H1 (cell line): ENCODE measurements at regions not wholly inside any gene's neighbourhood (a gene's known extent, or its start where the extent isn't known, plus 50 kb on each side); places are given as distances from the start of the nearest gene placed in this dataset.

Experiments
- BACH1 ChIP-seq: IDR thresholded peaks from 2 replicates; pipeline ENCODE4 v1.6.1; 2012; ENCODE audit warnings: low read length, improper control_type of control experiment
- BCL11A ChIP-seq, 2 experiments: IDR thresholded peaks; one replicate each; pipeline ENCODE4 v1.6.1; 2011; ENCODE audit warnings: low read depth in 2 of 2, low read length in 2 of 2, mild to moderate bottlenecking in 2 of 2
- CBX8 ChIP-seq: fragments of 300-800, 300-1000 bp; sonication (generic); IDR thresholded peaks from 2 replicates; pipeline ENCODE4 v1.7.1; 2016; ENCODE audit warnings: low read depth, low read length, borderline replicate concordance
- CTCF ChIP-seq, 3 experiments: IDR thresholded peaks; 1 replicate in 2 of 3; 2 replicates in 1 of 3; pipeline versions ENCODE4 v1.5.1 to v1.6.1; 2011; ENCODE audit warnings: low read length in 3 of 3, mild to moderate bottlenecking in 3 of 3, inconsistent platforms in 2 of 3, low read depth in 1 of 3, moderate library complexity in 1 of 3; ENCODE audit not compliant: insufficient read depth in 1 of 3; ENCODE audit errors: control extremely low read depth in 1 of 3
- FOSL1 ChIP-seq: IDR thresholded peaks from 2 replicates; pipeline ENCODE4 v1.6.1; 2011; ENCODE audit warnings: mild to moderate bottlenecking, low read depth, low read length, moderate library complexity; ENCODE audit not compliant: insufficient read depth
- GTF2F1 ChIP-seq: IDR thresholded peaks from 2 replicates; pipeline ENCODE4 v1.6.1; 2012; ENCODE audit warnings: low read depth, low read length, improper control_type of control experiment, borderline replicate concordance
- HDAC6 ChIP-seq: IDR thresholded peaks from one replicate; pipeline ENCODE4 v1.7.1; 2012; ENCODE audit warnings: low read depth, mild to moderate bottlenecking, inconsistent platforms, low read length, moderate library complexity
- KDM1A ChIP-seq: fragments of 200-600, 300-600 bp; sonication (generic); IDR thresholded peaks from 2 replicates; pipeline ENCODE4 v1.7.1; 2016; ENCODE audit warnings: mild to moderate bottlenecking, low read length, borderline replicate concordance
- NANOG ChIP-seq: IDR thresholded peaks from 2 replicates; pipeline ENCODE4 v1.6.1; 2011; ENCODE audit warnings: low read length, low read depth, mild to moderate bottlenecking, inconsistent platforms; ENCODE audit not compliant: insufficient read depth, poor library complexity, severe bottlenecking
- NRF1 ChIP-seq: IDR thresholded peaks from 2 replicates; pipeline ENCODE4 v1.6.1; 2011; ENCODE audit warnings: mild to moderate bottlenecking, low read depth, low read length, improper control_type of control experiment
- PHF8 ChIP-seq: fragments of 200-600 bp; sonication (generic); conservative IDR thresholded peaks from 2 replicates; pipeline ENCODE4 v1.7.1; 2012; ENCODE audit warnings: low read depth, mild to moderate bottlenecking, inconsistent platforms, low read length, moderate library complexity
- POLR2A ChIP-seq, 2 experiments: IDR thresholded peaks; 1 replicate in 1 of 2; 2 replicates in 1 of 2; pipeline ENCODE4 v1.6.1; 2011; ENCODE audit warnings: low read depth in 2 of 2, low read length in 2 of 2, mild to moderate bottlenecking in 2 of 2; ENCODE audit errors: control extremely low read depth in 1 of 2
- POLR2AphosphoS5 ChIP-seq: IDR thresholded peaks from 2 replicates; pipeline ENCODE4 v1.6.1; 2011; ENCODE audit warnings: low read depth, low read length
- SRF ChIP-seq: IDR thresholded peaks from 2 replicates; pipeline ENCODE4 v1.6.1; 2011; ENCODE audit warnings: mild to moderate bottlenecking, low read depth, low read length, moderate library complexity
- TBP ChIP-seq: IDR thresholded peaks from 2 replicates; pipeline ENCODE4 v1.6.1; 2011; ENCODE audit warnings: low read depth, low read length, improper control_type of control experiment
- TF ChIP-seq, protein P1 (sequence below): IDR thresholded peaks from 2 replicates; pipeline ENCODE4 v1.6.1; 2012; ENCODE audit warnings: low read length, inconsistent platforms
- TF ChIP-seq, protein P2 (sequence below): IDR thresholded peaks from 2 replicates; pipeline ENCODE4 v1.6.1; 2011; ENCODE audit warnings: low read depth, mild to moderate bottlenecking, low read length; ENCODE audit not compliant: insufficient read depth

- TF ChIP-seq, protein P1, sequence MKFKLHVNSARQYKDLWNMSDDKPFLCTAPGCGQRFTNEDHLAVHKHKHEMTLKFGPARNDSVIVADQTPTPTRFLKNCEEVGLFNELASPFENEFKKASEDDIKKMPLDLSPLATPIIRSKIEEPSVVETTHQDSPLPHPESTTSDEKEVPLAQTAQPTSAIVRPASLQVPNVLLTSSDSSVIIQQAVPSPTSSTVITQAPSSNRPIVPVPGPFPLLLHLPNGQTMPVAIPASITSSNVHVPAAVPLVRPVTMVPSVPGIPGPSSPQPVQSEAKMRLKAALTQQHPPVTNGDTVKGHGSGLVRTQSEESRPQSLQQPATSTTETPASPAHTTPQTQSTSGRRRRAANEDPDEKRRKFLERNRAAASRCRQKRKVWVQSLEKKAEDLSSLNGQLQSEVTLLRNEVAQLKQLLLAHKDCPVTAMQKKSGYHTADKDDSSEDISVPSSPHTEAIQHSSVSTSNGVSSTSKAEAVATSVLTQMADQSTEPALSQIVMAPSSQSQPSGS, result no peak
- TF ChIP-seq BACH1 (no peak), CBX8 (no peak), SRF (no peak), GTF2F1 (no peak), CTCF (IDR thresholded peaks at IDR 0.05; ENCODE audit: control extremely low read depth in 1 of 3, insufficient read depth in 1 of 3, low read depth in 1 of 3, low read length in 3 of 3) (no peak), TBP (no peak), NANOG (no peak), NRF1 (no peak), FOSL1 (no peak), PHF8 (no peak), BCL11A (IDR thresholded peaks at IDR 0.05; ENCODE audit: low read depth in 2 of 2, low read length in 2 of 2) (no peak), HDAC6 (no peak), KDM1A (no peak), POLR2AphosphoS5 (no peak), POLR2A (IDR thresholded peaks at IDR 0.05; ENCODE audit: control extremely low read depth in 1 of 2, low read depth in 2 of 2, low read length in 2 of 2) (no peak)
- TF ChIP-seq, protein P2, sequence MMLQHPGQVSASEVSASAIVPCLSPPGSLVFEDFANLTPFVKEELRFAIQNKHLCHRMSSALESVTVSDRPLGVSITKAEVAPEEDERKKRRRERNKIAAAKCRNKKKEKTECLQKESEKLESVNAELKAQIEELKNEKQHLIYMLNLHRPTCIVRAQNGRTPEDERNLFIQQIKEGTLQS, result no peak
Measured at GRCh38 chr6:11415557-11415956, 122.0 kb upstream of the TMEM170B start (continued).
